ENCODE measurements at regions not wholly inside any gene's neighbourhood (a gene's known extent, or its start where the extent isn't known, plus 50 kb on each side); places are given as distances from the start of the nearest gene placed in this dataset.

DNA sequence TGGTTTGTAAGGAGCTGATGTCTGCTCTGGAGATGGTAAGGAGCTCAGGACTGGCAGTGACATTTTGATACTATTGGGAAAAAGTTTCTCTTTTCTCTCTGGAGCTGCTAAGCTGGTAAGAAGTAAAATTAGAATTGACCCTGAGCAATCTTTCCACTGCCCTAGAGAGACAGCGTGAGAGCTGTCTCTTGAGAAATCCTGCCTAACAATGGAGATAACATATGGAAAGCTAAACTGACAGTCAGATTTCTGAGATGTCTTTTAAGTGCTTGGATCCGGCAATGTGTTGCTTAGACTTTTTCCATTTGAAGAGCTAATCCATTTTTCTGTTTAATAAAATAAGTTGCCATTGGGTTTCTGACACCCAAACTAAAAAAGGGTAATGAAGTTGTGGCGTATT is 302.4 kb downstream of the KCNS3 start:
- H2AFZ ChIP-seq (ENCODE audit: low read depth, low read length) = no peak overlapping the region
- dilution Hi-C loops (cut with MboI; ENCODE audit: extremely low pct_ligation_motif_present, low sequenced_read_pairs) = no loop called here
- BruUV-seq (replicated peaks) = no TSS peak
- no peaks in the 10 kb centered on the region for H3K36me3 ChIP-seq (ENCODE audit: control insufficient read depth in 2 of 2, extremely low read depth in 1 of 2, insufficient read depth in 2 of 2, low read length in 2 of 2)
- no peak overlapping the region for H3K9ac ChIP-seq (replicated peaks; ENCODE audit: extremely low read depth, insufficient read depth, low read length)
- no peak overlapping the region for H3K4me3 ChIP-seq (replicated peaks in 1 of 3; ENCODE audit: insufficient read depth in 1 of 3, low read depth in 1 of 3, low read length in 3 of 3)
- intact Hi-C loops (cut with micrococcal nuclease) = no loop called here
- no peak overlapping the region for H3K4me2 ChIP-seq (ENCODE audit: insufficient read depth, low read length)
- H3K4me1 ChIP-seq (ENCODE audit: control insufficient read depth, extremely low read depth, insufficient read depth, low read length) = no peaks in the 10 kb centered on the region
- peaks cover 0 to 2% of the 10 kb centered on the region in 2 experiments for H3K27me3 ChIP-seq (ENCODE audit: control insufficient read depth in 2 of 2, insufficient read depth in 2 of 2, low read length in 2 of 2)
- TF ChIP-seq, protein P1, sequence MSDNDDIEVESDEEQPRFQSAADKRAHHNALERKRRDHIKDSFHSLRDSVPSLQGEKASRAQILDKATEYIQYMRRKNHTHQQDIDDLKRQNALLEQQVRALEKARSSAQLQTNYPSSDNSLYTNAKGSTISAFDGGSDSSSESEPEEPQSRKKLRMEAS (IDR thresholded peaks at IDR 0.05; ENCODE audit: insufficient read depth, insufficient read length) = no peak
- TF ChIP-seq EZH2 (IDR thresholded peaks at IDR 0.05; ENCODE audit: borderline replicate concordance, low read depth, low read length, severe bottlenecking) (no peak), POLR2A (IDR thresholded peaks at IDR 0.05; ENCODE audit: low read depth, low read length) (no peak), POLR2AphosphoS5 (IDR thresholded peaks at IDR 0.05; ENCODE audit: insufficient read depth, low read depth, low read length) (no peak), GATA2 (IDR thresholded peaks at IDR 0.05; ENCODE audit: insufficient read depth, insufficient read length, low read depth, low read length) (no peak), MYC (IDR thresholded peaks at IDR 0.05; ENCODE audit: low read depth, low read length) (no peak), FOS (IDR thresholded peaks at IDR 0.05; ENCODE audit: borderline replicate concordance, insufficient read depth, low read length) (no peak), JUN (IDR thresholded peaks at IDR 0.05; ENCODE audit: borderline replicate concordance, insufficient read depth, insufficient read length, low read depth) (no peak)
- TF ChIP-seq, protein P2, sequence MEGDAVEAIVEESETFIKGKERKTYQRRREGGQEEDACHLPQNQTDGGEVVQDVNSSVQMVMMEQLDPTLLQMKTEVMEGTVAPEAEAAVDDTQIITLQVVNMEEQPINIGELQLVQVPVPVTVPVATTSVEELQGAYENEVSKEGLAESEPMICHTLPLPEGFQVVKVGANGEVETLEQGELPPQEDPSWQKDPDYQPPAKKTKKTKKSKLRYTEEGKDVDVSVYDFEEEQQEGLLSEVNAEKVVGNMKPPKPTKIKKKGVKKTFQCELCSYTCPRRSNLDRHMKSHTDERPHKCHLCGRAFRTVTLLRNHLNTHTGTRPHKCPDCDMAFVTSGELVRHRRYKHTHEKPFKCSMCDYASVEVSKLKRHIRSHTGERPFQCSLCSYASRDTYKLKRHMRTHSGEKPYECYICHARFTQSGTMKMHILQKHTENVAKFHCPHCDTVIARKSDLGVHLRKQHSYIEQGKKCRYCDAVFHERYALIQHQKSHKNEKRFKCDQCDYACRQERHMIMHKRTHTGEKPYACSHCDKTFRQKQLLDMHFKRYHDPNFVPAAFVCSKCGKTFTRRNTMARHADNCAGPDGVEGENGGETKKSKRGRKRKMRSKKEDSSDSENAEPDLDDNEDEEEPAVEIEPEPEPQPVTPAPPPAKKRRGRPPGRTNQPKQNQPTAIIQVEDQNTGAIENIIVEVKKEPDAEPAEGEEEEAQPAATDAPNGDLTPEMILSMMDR (IDR thresholded peaks at IDR 0.05; ENCODE audit: extremely low read depth in 1 of 2, insufficient read depth in 1 of 2, low read depth in 1 of 2, low read length in 2 of 2) = no peak
- POLR2A ChIA-PET = no interaction called here
- FAIRE-seq (no peak), DNase-seq (ENCODE audit: low read depth, low spot score) (no peak)
- no peaks in the 10 kb centered on the region for H3K9me3 ChIP-seq (replicated peaks; ENCODE audit: control insufficient read depth, insufficient read depth, low read length)
- CTCF ChIA-PET = interaction anchor here (0.8 to 2.1 kb wide), 9 partner anchors 10 to 535 kb away, joined by 3 to 10 read pairs (median 4); no protein-coding TSS in a partner anchor
- H3K79me2 ChIP-seq (ENCODE audit: control insufficient read depth, insufficient read depth, low read length) = no peaks in the 10 kb centered on the region
- no peaks in the 10 kb centered on the region for H3K9me1 ChIP-seq (replicated peaks; ENCODE audit: control insufficient read depth, extremely low read depth, insufficient read depth, low read length)
- no peaks in the 10 kb centered on the region for H4K20me1 ChIP-seq (replicated peaks; ENCODE audit: control insufficient read depth, extremely low read depth, insufficient read depth, low read length)
- H3K27ac ChIP-seq (ENCODE audit: insufficient read depth, low read depth, low read length) = no peak overlapping the region

Data from endothelial cell of umbilical vein (primary cell).